Endothelial cell of umbilical vein (primary cell): ENCODE measurements at regions not wholly inside any gene's neighbourhood (a gene's known extent, or its start where the extent isn't known, plus 50 kb on each side); places are given as distances from the start of the nearest gene placed in this dataset.

Experiments used
- BruUV-seq: library from RNA; stranded (reverse); fragments of 400-500 nt; replicated peaks from 2 replicates; lab custom pipeline; 2021; lab: Mats Ljungman, UMichigan
- CTCF ChIA-PET: fragments of 300-600, 350-600 bp; sonication (Branson Sonifier 250); formaldehyde crosslinking; loops from one replicate; lab custom pipeline; 2021; ENCODE audit warnings: antibody characterized with exemption, inconsistent platforms; lab: Charles Lee
- POLR2A ChIA-PET: fragments of 300-600, 350-600 bp; sonication (Branson Sonifier 250); formaldehyde crosslinking; loops from one replicate; lab custom pipeline; 2021; ENCODE audit warnings: antibody characterized with exemption, inconsistent platforms; lab: Charles Lee
- DNase-seq: peaks from one replicate; pipeline ENCODE4 v3.0.0-alpha.2; 2011; ENCODE audit warnings: low read depth, low spot score
- FAIRE-seq: peaks from 2 replicates; lab custom pipeline; 2011; peaks lifted over from hg19 to GRCh38; lab: Jason Lieb, UNC
- H2AFZ ChIP-seq: 2 replicates; pipeline ENCODE4 v1.6.0; 2012; ENCODE audit warnings: low read depth, low read length, control low read depth, inconsistent platforms
- H3K27ac ChIP-seq: 2 replicates; pipeline ENCODE4 v1.5.1; 2011; ENCODE audit warnings: low read depth, mild to moderate bottlenecking, control low read depth, low read length, moderate library complexity; ENCODE audit not compliant: insufficient read depth
- H3K27me3 ChIP-seq, 2 experiments: 2 replicates each; pipeline versions ENCODE4 v1.6.0 to v1.6.1; 2011; ENCODE audit warnings: low read length in 2 of 2, mixed read lengths in 1 of 2; ENCODE audit not compliant: control insufficient read depth in 2 of 2, insufficient read depth in 2 of 2
- H3K36me3 ChIP-seq, 2 experiments: 2 replicates in 1 of 2; 3 replicates in 1 of 2; pipeline ENCODE4 v1.5.1; 2011; ENCODE audit warnings: low read length in 2 of 2, mild to moderate bottlenecking in 1 of 2, moderate library complexity in 1 of 2; ENCODE audit not compliant: control insufficient read depth in 2 of 2, insufficient read depth in 2 of 2; ENCODE audit errors: extremely low read depth in 1 of 2
- H3K4me1 ChIP-seq: 3 replicates; pipeline ENCODE4 v1.5.1; 2011; ENCODE audit warnings: mild to moderate bottlenecking, low read length; ENCODE audit not compliant: control insufficient read depth, insufficient read depth; ENCODE audit errors: extremely low read depth
- H3K4me2 ChIP-seq: 2 replicates; pipeline ENCODE4 v1.6.1; 2011; ENCODE audit warnings: low read length, control low read depth, mixed read lengths; ENCODE audit not compliant: insufficient read depth
- H3K4me3 ChIP-seq, 3 experiments: fragments of 200-600 bp in 1 of 3; sonication (generic), shearing (Covaris generic) in 1 of 3; replicated peaks in 1 of 3; 2 replicates each; pipeline ENCODE4 v1.5.1; 2011 to 2016; ENCODE audit warnings: control low read depth in 3 of 3, low read length in 3 of 3, mild to moderate bottlenecking in 2 of 3, inconsistent platforms in 1 of 3, low read depth in 1 of 3, moderate library complexity in 1 of 3; ENCODE audit not compliant: insufficient read depth in 1 of 3
- H3K79me2 ChIP-seq: 2 replicates; pipeline ENCODE4 v1.6.0; 2012; ENCODE audit warnings: low read length, inconsistent platforms; ENCODE audit not compliant: control insufficient read depth, insufficient read depth
- H3K9ac ChIP-seq: replicated peaks from 2 replicates; pipeline ENCODE3; 2011; ENCODE audit warnings: low read length, control low read depth; ENCODE audit not compliant: insufficient read depth; ENCODE audit errors: extremely low read depth
- H3K9me1 ChIP-seq: replicated peaks from 3 replicates; pipeline ENCODE4 v1.6.0; 2011; ENCODE audit warnings: mild to moderate bottlenecking, low read length; ENCODE audit not compliant: control insufficient read depth, insufficient read depth; ENCODE audit errors: extremely low read depth
- H3K9me3 ChIP-seq: replicated peaks from 2 replicates; pipeline ENCODE4 v1.5.1; 2012; ENCODE audit warnings: low read length, inconsistent platforms; ENCODE audit not compliant: control insufficient read depth, insufficient read depth
- H4K20me1 ChIP-seq: replicated peaks from 2 replicates; pipeline ENCODE3; 2011; ENCODE audit warnings: mild to moderate bottlenecking, low read length; ENCODE audit not compliant: control insufficient read depth, insufficient read depth; ENCODE audit errors: extremely low read depth
- EZH2 ChIP-seq: IDR thresholded peaks from 2 replicates; pipeline ENCODE4 v1.6.1; 2012; ENCODE audit warnings: borderline replicate concordance, low read depth, mild to moderate bottlenecking, moderate library complexity, low read length, inconsistent platforms; ENCODE audit not compliant: severe bottlenecking
- FOS ChIP-seq: IDR thresholded peaks from 2 replicates; pipeline ENCODE4 v1.6.1; 2011; ENCODE audit warnings: mild to moderate bottlenecking, low read length, moderate library complexity, borderline replicate concordance; ENCODE audit not compliant: insufficient read depth
- GATA2 ChIP-seq: IDR thresholded peaks from 2 replicates; pipeline ENCODE4 v1.7.0; 2011; ENCODE audit warnings: low read depth, mild to moderate bottlenecking, moderate library complexity, mixed read lengths, low read length; ENCODE audit not compliant: insufficient read length, insufficient read depth
- JUN ChIP-seq: IDR thresholded peaks from 2 replicates; pipeline ENCODE4 v1.6.1; 2011; ENCODE audit warnings: borderline replicate concordance, low read depth; ENCODE audit not compliant: insufficient read length, insufficient read depth
- MYC ChIP-seq: IDR thresholded peaks from one replicate; pipeline ENCODE4 v1.6.1; 2011; ENCODE audit warnings: mild to moderate bottlenecking, low read depth, low read length
- POLR2A ChIP-seq: IDR thresholded peaks from 2 replicates; pipeline ENCODE4 v1.6.1; 2012; ENCODE audit warnings: low read depth, mild to moderate bottlenecking, control low read depth, low read length
- POLR2AphosphoS5 ChIP-seq: IDR thresholded peaks from 2 replicates; pipeline ENCODE4 v1.6.1; 2012; ENCODE audit warnings: low read depth, mild to moderate bottlenecking, control low read depth, low read length, moderate library complexity; ENCODE audit not compliant: insufficient read depth
- dilution Hi-C: fragments of 300-500 bp; cut with MboI; formaldehyde crosslinking; loops from one replicate; pipeline ENCODE4 v1.15.0; 2019; ENCODE audit warnings: low sequenced_read_pairs; ENCODE audit not compliant: extremely low pct_ligation_motif_present
- intact Hi-C: fragments of 100-400 bp; cut with micrococcal nuclease; formaldehyde crosslinking; loops from one replicate; pipeline ENCODE4 v1.10.0; 2022
- TF ChIP-seq, protein P1 (sequence below), 2 donors: IDR thresholded peaks; 1 replicate in 1 of 2; 2 replicates in 1 of 2; pipeline ENCODE4 v1.5.1; 2011; ENCODE audit warnings: low read length in 2 of 2, mild to moderate bottlenecking in 2 of 2, moderate library complexity in 2 of 2, control low read depth in 1 of 2, inconsistent platforms in 1 of 2, low read depth in 1 of 2; ENCODE audit not compliant: insufficient read depth in 1 of 2; ENCODE audit errors: extremely low read depth in 1 of 2
- TF ChIP-seq, protein P2 (sequence below): IDR thresholded peaks from 2 replicates; pipeline ENCODE4 v1.6.1; 2011; ENCODE audit not compliant: insufficient read depth, insufficient read length

DNA sequence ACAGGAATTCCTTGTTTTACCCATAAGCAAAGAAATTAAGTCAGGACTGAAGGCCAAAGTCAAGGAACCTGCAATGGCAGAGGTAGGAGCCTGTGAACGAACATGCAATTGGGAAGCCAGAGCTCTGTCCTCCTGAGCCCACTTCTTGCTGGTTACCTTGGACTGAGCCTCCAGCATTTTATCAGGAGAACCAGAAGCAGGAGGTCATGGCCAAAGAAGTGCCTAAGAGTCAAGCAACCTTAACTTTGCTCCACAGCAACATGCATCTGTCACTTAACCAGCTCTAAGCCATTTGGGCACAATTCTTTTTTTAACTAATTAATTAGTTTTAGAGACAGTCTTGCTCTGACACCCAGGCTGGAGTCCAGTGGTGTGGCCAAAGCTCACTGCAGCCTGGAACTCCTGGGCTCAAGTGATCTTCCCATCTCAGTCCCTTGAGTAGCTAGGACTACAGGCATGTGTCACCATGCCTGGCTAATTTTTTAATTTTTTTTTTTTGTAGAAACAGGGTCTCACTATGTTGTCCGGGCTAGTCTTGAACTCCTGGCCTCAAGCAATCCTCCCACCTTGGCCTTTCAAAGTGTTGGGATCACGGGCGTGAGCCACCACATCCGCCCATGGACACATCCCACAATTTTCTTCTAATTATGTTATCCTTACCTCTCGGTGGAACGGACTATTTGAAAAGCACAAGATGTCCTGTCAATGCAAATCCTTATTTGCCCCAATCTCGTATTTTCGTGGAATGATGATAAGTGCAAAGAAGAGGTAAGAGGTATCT lies 334.2 kb downstream of the CD83 start:
- Histone ChIP-seq H3K9me1 (no peaks in the 10 kb centered on the region), H3K4me1 (no peaks in the 10 kb centered on the region), H4K20me1 (no peaks in the 10 kb centered on the region), H3K27ac (no peak overlapping the region), H2AFZ (no peak overlapping the region), H3K9me3 (peaks cover 4% of the 10 kb centered on the region), H3K79me2 (no peaks in the 10 kb centered on the region), H3K27me3 (no peaks in the 10 kb centered on the region), H3K4me2 (no peak overlapping the region), H3K9ac (no peak overlapping the region), H3K36me3 (no peaks in the 10 kb centered on the region), H3K4me3 (no peak overlapping the region)
- intact Hi-C loops (no loop called here), dilution Hi-C loops (no loop called here)
- BruUV-seq: no TSS peak
- ChIA-PET POLR2A (no interaction called here), CTCF (no interaction called here)
- no peak for DNase-seq
- TF ChIP-seq GATA2: no peak
- TF ChIP-seq, protein P1, sequence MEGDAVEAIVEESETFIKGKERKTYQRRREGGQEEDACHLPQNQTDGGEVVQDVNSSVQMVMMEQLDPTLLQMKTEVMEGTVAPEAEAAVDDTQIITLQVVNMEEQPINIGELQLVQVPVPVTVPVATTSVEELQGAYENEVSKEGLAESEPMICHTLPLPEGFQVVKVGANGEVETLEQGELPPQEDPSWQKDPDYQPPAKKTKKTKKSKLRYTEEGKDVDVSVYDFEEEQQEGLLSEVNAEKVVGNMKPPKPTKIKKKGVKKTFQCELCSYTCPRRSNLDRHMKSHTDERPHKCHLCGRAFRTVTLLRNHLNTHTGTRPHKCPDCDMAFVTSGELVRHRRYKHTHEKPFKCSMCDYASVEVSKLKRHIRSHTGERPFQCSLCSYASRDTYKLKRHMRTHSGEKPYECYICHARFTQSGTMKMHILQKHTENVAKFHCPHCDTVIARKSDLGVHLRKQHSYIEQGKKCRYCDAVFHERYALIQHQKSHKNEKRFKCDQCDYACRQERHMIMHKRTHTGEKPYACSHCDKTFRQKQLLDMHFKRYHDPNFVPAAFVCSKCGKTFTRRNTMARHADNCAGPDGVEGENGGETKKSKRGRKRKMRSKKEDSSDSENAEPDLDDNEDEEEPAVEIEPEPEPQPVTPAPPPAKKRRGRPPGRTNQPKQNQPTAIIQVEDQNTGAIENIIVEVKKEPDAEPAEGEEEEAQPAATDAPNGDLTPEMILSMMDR (IDR thresholded peaks at IDR 0.05; ENCODE audit: extremely low read depth in 1 of 2, insufficient read depth in 1 of 2, low read depth in 1 of 2, low read length in 2 of 2): no peak
- TF ChIP-seq, protein P2, sequence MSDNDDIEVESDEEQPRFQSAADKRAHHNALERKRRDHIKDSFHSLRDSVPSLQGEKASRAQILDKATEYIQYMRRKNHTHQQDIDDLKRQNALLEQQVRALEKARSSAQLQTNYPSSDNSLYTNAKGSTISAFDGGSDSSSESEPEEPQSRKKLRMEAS: no peak
- no peak for TF ChIP-seq MYC
- TF ChIP-seq JUN: no peak
- TF ChIP-seq EZH2: no peak
- TF ChIP-seq POLR2AphosphoS5: no peak
- TF ChIP-seq FOS: no peak
- TF ChIP-seq POLR2A: no peak
- FAIRE-seq: no peak
